GM12892 (cell line): ENCODE measurements at regions not wholly inside any gene's neighbourhood (a gene's known extent, or its start where the extent isn't known, plus 50 kb on each side); places are given as distances from the start of the nearest gene placed in this dataset.

Experiments
- DNase-seq: peaks from one replicate; pipeline ENCODE4 v3.0.0; 2011; ENCODE audit not compliant: insufficient read length
- FAIRE-seq: peaks from 2 replicates; lab custom pipeline; 2011; peaks lifted over from hg19 to GRCh38; lab: Jason Lieb, UNC
- POLR2A ChIP-seq: IDR thresholded peaks from 2 replicates; pipeline ENCODE4 v1.6.1; 2011; ENCODE audit warnings: low read depth, low read length, control low read depth
- POLR2AphosphoS5 ChIP-seq: IDR thresholded peaks from 2 replicates; pipeline ENCODE4 v1.6.1; 2011; ENCODE audit warnings: low read depth, low read length, control low read depth
- TAF1 ChIP-seq: IDR thresholded peaks from 2 replicates; pipeline ENCODE4 v1.6.1; 2011; ENCODE audit warnings: low read depth, mild to moderate bottlenecking, control low read depth, low read length, borderline replicate concordance

DNA sequence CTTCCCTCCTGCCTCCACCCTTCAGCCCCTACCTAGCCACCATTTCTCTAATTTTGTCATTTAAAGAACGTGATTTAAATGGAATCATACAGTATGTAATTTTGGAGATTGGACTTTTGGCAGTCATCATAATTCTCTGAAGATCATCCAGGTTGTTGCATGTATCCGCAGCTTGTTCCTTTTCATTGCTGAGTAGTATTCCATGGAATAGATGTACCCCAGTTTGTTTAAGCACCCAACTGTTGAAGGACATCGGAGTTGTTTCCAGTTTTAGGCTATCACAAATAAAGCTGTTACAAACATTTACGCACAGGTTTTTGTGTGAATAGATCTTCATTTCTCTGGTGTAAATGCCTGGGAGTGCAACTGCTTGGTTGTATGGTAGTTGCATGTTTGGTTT, 61.1 kb upstream of the PWP1 start:
- FAIRE-seq (no peak), DNase-seq (no peak)
- TF ChIP-seq TAF1, result no peak
- TF ChIP-seq POLR2AphosphoS5, result no peak
- no peak for TF ChIP-seq POLR2A

DNA sequence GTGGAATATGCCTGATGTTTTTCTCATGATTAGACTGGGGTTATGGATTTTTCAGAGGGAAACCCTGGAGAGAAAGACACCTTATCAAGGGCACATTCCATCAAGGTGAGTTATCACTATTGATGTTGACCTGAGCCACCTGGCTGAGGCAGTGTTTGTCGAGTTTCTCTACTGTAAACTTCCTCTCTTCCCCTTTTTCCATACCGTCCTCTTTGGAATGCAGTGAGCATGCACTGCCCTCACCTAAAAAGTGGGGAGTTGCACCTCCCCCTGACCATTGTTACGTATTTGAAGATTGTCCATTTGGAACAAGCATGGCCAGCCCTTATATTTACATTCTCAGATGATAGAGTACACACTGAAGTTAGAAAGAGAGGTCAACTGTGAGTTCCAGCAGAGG, 53.9 kb upstream of the PWP1 start:
- no peak for FAIRE-seq
- TF ChIP-seq POLR2AphosphoS5 (no peak), POLR2A (no peak), TAF1 (no peak)
- no peak for DNase-seq

DNA sequence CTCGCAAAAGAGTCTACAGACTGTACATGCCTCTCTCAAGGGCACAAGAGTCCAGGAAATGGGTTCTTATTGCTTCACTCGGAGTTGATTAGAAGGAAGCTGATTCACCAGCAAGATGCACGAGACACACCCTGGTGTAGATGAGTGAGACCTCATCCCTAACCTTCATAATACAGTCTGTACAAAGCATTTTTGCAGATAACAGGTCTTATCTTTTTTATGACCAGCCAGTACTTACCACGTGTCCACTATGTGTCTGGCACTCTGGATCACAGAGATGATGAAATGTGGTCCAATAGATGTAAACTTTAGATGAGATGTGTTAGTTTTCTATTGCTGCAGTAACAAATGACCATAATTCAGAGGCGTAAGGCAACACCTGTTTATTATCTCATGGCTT, 53.4 kb upstream of the PWP1 start:
- FAIRE-seq (no peak), DNase-seq (no peak)
- TF ChIP-seq TAF1 (no peak), POLR2A (no peak), POLR2AphosphoS5 (no peak)

DNA sequence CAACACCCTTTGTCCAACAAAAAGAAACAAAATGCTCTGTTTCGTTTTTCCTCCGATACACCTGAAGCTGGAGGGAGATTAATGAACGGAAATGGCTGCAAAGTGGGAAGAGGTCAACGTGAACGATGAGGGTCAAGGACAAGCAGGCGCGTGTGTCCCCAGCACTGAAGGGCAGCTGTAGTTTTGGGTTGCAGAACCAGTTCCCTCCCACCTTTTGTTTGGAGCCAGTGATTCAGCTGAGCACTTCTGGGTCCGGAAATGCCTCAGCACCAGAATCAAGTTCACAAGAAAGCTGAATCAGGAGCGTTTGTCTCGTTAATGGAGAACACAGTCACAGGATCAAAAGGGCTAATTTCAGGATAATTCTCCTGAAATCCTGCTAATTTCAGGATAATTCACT, 51.1 kb upstream of the PWP1 start:
- DNase-seq (no peak), FAIRE-seq (no peak)
- TF ChIP-seq POLR2AphosphoS5, result no peak
- TF ChIP-seq POLR2A, result no peak
- no peak for TF ChIP-seq TAF1

DNA sequence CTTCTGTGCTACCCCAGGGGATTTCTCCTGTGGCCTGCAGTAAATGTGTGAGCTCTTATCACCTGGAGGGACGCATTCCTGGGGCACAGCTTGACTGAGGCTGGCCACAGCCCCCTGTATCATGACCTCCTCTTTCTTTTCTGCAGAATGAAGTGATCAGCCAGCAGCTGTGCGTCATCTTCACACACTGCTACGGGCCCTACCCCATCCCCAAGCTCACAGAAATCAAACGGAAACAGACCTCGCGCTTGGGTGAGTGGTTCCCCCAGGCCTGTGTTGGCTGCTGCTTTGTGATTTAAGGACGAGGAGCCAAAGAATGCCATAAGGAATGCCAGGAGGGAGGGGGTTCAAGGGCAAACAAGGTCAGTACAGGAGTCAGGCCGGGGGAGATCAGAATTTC, 50.5 kb upstream of the PWP1 start:
- FAIRE-seq (no peak), DNase-seq (no peak)
- TF ChIP-seq TAF1, result no peak
- TF ChIP-seq POLR2A, result no peak
- no peak for TF ChIP-seq POLR2AphosphoS5
